ENCODE measurements at regions not wholly inside any gene's neighbourhood (a gene's known extent, or its start where the extent isn't known, plus 50 kb on each side); places are given as distances from the start of the nearest gene placed in this dataset.

DNA sequence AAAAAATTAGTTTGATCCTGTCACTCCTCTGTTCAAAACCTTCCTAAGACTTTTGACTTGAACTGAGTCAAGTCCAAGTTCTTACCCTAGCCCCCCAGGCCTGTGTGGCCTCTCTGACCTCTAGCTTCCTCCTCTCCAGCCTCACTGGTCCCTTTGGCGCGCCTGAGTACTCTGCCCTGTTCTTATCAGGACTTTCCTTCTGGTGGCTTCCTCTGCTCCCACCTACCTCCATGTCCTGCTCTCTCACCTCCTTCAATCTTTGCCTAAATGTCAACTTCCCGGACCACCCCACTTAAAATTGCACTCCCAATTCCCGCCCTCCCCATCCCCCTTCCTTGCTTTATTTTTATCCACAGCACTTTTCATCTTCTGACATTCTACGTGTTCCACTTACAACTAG lies 526.1 kb upstream of the KLF4 start:
- no peak for DNase-seq

DNA sequence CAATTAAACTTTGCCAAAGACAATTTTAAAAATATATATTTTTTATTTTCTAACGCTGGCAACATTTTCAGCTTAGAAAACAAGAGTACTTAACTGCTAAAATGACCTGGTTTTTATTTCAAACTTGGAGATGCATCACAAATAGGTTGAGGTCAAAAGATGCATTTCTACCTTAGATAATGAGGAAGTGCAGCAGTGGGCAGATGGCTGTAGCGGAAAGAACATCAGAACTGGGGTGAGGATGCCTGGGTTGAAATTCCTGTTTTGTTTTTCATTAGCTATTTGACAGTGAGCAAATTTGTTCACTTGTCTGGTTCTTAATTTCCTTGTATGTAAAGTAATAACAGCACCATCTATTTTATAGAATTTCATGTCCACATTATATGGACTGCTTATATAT lies 524.8 kb upstream of the KLF4 start:
- no peak for DNase-seq

DNA sequence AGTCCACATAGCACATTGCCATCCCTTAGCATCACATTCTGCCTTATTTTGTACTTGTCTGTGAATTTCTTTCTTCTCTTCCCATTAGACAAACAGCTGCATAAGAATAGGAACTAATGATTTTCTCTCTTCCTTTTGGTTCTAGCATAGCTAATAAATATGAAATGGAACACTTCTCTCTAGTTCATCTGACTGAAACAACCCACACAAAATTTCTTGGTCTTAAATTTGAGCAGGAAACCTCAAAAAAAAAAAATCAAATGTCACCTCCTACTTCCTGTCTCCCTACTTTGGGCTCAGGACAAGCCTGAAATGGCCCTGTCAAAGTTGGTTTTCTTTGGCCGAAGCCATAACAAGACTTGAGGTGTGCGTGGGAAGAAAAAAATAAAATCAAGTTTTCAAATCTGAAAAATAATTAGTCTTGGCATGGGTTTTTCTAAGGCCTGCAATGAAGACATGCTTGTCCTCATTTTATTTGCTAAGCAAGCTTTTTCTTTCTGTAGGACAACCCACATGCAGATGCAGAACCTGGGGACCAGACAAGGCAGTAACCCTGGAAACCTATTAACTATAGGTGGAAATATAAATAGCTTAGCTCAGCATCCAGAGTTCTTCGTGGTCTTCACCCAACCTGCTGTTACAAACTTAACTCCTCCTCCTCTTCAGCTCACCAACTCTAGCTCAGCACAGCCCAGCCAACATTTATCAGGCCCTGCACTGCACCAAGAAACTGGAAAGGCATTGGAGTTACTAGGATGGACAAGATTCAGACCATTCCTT lies 523.5 kb upstream of the KLF4 start:
- no peak for DNase-seq

DNA sequence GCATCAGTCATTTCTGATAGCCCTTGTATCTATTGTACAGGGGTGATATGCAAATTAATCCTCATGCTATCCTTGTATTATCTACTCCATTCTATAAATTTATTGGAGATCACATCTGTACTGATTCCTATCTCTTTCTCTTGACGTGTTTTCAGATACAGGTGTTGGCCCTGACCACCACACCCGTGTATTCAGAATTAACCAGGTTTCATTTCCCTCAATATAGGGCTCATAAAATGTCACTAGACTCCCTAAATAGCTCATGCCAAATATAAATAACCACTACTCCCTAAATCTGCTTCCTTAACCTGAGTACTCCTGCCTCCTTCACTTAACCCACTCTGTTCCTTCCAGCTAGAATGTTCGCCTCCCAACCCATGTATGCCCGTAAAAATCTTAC lies 522.8 kb upstream of the KLF4 start:
- DNase-seq: no peak

DNA sequence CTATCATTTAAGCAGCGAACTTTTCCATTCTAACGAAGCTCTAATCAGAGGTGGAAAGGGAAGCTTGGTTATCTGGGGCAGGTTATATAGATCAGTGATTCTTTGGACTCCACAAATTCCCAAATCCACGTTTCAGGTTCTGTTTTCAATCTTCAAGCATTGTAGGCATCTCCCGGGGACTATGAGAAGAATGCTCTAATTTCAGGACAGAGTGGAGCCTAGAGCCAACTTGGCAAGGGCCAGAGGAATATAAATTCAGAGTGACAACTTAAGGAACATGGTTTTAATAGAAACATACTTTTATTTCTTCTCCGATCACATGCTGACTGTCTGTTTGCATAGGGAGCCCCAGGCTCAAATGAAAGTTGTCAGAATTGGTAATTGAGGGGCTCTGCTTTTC lies 514.0 kb upstream of the KLF4 start:
- DNase-seq: no peak

DNA sequence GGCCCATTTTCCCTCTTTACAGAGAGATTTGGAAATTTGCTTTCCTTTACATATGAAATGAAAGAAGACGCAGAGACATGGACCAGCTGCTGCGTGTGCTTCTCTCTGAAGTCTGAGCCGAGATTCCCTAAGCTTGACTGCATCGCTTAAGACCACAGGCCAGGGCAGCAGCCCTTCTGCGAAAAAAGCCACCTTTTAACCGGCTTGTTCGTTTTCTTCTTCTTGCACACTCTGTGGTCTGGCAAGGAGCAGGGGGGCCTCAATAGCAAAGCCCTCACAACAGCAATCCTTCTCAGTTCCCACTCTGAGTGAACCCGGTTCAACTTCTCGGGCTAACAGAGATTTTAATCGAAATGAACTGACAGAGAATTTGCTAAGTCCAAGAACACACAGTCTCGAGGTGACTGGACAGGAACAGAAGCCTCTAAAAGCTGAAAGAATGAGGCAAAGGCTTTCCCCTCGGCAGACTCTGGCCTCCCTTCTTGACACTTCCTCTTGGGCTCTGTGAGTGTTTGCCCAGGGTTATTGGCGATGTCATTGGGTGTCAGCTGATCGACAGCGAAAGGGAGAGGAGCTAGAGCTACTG lies 512.9 kb upstream of the KLF4 start:
- DNase-seq: no peak

DNA sequence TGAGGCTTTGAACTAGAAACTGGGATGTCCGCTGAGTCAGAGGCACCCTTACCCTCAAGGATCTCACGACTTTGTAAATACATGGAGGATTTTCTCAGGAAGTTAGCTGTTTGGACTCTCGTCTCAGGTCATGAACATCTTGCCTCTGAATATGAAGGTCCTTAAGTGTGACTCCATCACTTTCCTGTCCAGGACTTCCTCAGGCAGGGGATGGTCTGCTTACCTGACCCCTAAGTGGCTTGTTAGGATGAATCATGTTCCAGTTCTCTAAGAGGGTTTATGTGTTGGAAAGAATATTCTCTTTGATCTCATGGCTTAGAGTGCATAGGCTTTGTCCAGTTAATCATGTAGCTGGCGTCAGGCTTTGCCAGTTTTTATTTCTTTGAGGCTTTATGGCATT lies 511.7 kb upstream of the KLF4 start:
- DNase-seq: no peak

DNA sequence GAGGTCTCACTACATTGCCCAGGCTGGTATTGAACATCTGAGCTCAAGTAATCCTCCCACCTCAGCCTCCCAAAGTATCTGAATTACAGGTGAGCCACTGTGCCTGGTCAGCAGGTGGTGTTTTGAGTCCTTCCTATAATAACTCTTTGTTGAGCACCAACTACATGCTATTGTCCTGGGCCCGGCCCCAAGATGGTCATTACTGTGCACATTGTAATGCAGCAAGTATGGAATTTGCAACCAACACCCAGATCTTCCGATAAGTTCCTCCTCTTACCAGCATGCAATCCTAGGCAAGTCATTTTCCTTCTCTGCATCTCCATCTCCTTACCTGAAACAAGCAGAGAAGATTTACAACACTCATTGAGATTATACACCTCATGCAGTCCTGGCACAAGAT lies 510.3 kb upstream of the KLF4 start:
- no peak for DNase-seq

DNA sequence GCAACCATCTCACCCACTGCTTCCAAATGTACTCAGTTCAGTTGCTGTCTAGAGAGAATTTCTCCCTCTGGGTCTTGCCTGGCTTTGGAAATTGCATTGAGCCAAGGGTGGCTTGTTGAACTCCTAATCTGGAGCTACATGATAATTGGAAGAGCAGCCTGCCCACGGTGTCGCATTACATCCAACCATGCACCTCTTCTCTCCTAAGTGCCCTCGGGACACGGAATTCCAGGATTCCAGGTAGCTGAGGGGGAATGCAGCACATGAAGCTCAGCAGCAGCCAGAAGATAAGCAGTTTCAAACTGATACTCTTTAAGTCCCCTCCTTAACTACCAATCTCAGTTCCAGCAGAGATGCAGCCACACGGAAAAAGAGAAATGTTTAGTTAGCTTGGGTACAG lies 509.4 kb upstream of the KLF4 start:
- DNase-seq: no peak

DNA sequence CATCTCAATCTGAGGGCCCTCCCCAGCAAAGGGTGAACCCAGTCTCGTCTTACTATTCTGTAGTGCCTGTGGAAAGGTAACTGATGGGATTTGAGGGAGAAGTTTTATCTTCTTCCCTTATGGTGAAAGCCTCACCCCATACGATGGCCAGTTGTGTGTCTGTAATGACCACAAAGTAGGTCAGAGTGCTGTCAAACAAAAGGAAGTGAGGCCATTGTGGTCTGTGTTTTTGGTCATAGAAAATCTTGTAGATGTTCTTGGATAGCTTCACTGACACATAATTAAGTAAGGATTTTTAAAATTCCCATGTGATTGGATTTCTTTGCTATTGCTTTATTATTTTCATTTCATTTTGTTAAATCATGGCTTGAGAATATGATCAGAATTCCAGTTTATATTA lies 505.1 kb upstream of the KLF4 start:
- DNase-seq: no peak

DNA sequence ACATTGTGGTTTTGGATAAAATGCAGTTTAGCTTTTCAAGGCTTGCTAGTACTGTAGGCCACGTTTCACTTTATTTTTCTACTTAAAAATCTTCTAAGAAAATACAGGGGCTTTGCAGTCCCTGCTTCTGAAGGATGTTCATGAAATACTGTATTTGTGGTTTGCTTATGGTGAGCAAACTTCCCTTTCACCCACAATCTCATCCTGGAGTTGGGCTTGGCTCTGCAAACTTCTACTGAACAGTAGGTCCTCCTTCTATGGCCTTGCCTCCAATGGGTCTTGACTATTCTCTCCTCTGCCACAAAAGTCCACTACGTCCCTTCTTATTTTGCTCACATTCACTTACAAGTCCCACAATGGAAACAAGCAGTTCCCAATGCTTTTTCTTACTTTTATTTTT lies 502.7 kb upstream of the KLF4 start:
- DNase-seq: no peak

DNA sequence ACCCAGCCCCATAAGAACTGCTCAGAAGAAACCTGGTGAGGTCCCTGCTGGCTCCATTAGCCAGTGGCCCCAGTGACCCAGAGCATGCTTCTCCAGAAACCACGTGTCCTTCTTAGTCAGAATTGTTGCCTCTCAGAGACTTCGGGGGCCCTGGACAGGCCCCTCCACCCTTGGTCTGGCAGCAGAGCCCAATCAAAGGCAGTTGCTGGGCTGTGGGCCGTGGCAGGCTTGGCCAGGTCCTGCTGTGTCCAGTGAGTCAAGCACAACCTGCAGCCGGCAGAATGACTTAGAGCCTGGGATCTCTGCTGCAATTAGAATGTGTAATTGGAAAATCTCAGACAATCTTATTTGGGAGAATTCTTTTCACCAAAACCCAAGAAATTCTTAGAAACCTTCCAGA lies 502.0 kb upstream of the KLF4 start:
- no peak for DNase-seq

DNA sequence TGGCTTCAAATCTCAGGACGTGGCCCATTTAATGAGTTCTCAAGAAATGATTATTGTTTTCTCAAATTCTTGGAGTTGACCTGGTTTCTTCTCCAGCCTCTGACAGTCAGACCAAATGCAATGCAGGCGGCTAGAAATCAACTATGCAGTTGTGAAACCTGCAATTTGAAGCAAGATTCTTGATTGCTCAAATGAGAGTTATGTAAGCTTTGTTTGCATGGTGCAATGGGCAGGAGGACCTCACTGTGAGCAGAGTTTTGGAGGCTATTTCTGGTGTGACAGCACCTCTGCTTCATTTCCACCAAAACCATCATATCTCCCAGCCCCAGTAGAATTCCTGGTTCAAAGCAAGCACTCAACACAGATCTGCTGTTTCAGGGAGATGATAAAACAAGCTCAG lies 500.0 kb upstream of the KLF4 start:
- no peak for DNase-seq

DNA sequence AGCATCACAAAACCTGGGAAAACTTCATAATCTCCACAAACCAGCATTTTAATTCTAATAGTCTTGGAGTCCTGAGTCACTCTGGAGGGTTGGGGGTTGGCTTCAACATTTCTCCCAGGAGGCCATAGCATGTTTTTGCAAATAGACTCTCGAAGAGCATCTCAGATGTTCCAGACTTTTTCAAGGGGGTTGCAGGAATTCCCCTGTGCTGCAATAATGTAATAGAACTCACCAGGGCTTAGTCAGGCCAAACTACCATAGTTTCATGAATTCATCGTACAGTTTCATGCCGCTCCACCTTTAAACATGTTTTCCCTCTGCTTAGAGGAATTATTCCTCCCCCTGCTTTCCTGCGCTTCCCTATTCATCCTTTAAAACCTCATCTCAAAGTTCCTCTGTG lies 499.5 kb upstream of the KLF4 start:
- no peak for DNase-seq

DNA sequence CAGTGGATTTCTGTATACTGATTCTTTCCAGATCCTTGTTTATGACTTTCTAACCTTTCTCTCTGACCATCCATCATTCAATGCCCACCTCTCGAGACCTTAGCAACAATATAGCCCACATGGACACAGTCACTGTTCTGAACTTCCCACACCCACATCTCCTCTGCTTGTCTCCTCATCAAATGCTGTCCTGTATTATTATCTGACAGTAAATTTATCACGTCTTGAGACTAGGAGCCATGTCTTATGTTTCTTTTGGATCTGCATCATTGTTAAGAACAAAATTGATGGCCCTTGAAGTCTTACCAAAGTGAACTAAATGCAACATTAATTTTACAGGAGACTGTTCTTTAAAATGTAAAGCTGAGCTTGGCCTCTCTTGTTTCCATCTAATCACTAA lies 495.4 kb upstream of the KLF4 start:
- no peak for DNase-seq

DNA sequence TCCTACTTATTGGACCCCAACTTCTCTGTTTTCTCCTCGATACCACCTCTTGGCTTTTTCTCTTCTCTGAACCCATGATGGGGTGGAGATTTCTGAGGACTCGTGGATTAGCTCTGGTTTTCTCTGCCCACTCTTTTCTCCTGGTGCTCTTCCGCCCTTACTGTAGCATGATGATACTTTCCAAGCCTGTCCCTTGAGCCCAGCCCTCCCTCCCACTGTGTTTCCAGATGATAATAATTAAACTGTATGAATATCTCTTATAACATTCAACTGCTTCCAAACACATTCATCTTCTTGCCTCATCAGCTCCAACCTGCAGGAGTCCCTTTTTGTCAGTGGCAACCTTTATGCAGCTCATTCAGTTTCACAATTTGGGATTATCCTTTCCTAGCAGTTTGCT lies 494.2 kb upstream of the KLF4 start:
- DNase-seq: no peak

DNA sequence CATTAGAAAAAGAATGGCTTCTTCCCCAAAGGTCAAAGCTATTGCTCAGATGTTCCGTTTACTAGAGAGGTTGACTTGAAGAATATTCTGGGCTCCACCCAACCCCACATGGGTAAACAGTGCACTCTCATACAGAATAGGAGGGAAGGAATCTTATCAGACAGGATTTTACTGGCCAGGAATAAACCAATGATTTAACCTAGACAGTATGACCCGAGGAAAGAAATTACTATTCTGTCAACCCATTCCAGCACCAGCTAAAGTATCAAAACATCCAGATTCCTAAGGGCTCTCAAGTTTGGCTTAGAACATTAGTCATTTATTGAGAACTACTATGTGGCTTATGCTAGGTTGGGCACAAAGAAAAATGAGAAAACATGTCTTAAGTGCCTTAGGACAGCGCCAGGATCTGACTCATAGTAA lies 493.6 kb upstream of the KLF4 start:
- no peak for DNase-seq

DNA sequence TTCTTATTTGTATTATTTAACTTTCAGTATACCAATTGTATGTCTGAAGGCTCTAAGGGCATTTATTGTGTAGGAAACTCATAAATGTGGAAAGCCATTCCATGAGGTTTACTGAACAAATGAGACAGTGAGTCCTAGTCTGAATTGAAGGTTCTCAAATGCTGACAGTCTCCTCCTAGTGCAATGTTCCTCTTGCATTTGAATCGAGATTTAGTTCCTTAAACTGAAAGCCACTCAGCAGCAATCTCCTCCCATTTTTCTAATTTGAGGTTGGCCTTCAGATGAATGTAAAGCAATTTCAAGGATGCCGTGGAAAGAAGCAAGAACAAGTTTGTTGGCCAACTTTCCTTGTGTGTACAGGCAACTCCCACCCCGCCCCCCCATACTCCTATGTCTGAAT lies 493.2 kb upstream of the KLF4 start:
- no peak for DNase-seq

DNA sequence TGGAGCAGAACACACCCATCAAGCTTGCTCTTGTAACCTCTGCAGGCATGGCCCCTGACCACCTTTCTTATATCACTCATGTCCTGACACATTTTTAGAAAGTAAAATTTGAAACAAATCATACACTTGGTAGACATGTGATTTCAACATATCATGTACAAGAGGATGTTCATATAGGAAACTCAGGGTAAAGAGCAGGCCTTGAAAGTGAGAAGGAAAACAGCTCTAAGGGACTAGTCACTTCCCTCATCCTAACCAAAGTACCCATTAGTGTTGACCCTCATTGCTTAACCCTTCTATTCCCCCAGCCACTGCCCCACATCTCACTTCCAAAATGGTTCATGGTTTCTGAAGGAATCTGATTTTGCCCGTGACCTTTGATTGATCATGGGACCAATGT lies 492.4 kb upstream of the KLF4 start:
- no peak for DNase-seq

DNA sequence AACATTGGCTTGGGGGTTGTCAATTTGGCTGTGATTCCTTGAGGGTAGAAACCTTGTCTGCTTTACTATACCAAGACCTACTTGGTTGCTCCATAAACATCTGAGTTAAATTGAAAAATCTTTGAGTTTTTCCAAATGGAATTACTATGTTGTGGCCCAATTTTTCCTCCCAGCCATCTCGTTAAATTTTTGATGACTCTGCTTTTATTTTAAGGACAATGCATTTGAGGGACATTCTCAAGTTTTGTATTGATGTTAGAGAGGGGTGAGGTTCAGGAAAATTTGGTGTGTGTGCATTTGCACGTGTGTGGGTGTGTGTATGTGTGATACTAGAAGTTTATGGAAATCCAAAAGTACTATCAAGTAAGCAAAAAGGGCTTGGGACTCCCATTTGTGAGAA lies 491.4 kb upstream of the KLF4 start:
- DNase-seq: no peak

DNA sequence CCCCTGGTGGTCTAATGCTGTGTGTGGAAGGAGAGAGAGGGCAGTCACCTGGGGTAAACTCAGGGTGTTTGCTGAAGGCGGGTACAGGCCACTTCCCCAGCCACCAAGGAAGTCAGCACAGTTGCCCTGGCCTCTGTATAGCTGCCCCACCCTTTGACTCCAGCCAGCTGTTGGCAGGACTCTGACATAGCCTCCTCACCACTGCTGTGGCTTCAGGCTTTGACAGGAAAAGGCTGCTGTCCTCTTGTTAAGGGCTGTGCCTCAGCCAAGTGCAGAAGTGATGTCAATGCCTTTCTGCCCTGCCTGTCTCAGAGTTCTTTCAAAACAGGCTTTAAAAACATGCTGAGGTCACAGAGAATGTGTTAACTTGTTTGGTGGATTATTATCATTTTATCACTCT lies 487.2 kb upstream of the KLF4 start:
- DNase-seq: no peak

DNA sequence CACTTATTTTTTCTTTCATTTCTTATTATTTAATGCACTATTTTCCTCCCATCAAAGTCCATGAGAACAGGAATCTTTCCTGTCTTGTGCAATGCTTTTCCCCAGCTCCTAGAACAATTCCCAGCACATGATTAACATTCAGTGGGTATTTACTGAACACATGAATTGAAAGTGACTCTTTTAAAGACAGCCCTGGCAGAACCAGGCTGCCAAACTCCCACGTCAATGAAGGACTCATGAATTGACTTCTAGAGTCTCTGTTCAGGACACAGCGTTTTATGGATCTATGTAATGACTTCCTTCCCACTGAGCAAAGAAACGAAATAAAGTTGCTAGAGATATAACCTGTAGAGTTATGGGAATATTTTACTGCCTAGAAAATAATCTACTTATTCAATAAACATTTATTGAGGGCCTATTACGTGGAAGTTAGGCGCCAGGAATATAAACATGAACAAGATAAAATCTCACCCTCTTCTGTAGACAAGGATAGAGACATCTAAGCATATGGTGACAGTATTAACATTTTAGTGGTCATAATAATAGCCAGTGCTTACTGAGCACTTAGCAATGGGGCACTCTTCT lies 485.9 kb upstream of the KLF4 start:
- DNase-seq: no peak

DNA sequence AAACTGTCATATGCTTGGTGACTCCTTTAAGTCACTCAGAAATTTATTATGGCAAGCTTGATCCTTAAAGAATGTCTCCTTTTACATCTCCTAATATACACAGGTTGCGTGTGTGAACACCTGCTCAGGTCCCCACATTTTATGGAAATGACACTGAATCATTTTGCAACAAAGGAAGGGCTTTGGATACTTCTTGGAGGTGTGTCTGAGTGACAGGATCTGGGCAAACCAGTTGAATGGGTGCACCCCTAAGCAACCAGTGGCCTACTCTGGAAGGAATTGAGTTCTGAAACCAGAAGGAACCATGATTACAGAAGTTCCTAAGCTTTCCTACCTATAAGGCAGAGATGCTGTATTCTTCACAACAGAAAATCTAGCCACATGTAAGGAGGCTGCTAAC lies 483.9 kb upstream of the KLF4 start:
- no peak for DNase-seq

DNA sequence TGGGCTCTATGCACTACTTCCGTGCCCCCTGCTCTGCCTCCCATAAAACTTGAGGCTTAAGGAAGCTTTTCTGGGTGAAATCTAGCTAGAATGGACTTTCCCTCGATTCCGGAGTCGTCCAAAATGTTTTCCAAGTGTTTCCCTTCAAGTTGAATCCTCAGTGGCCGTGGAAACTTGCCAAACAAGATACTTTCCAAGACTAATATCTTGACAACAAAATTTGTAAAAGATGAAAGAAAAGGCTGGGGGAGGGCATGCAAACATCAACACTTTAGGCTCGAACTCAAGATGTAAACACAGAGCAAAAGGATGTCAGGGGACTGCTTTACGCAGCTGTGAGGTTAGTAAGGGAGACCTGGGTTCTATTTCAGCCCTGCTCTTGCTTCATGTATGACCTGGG lies 482.8 kb upstream of the KLF4 start:
- no peak for DNase-seq

DNA sequence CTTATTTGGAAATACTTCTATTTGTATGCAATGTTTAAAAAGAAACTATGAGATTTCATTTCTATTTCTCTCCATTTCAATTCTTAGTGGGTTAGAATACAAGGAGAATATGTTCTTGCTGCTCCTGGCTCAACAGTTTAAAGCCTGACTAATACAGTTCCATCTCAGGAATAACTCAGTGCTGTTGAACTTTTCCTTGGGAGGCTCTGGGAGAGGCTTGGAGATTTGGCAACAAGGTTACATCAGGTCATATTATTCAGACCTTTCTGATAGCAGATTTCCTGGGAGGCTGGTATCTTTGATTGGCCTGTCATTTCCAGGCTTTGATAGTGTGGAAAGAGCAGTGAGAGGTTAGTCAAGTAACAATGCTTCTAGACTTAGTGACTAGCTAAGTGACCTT lies 481.7 kb upstream of the KLF4 start:
- no peak for DNase-seq
